ENCODE measurements at regions not wholly inside any gene's neighbourhood (a gene's known extent, or its start where the extent isn't known, plus 50 kb on each side); places are given as distances from the start of the nearest gene placed in this dataset.

- DNase-seq (ENCODE audit: low spot score in 2 of 2) = no peak
- no peak for FAIRE-seq
Measured at GRCh38 chr3:102741694-102742093, 306.9 kb downstream of the ZPLD1 start.

GRCh38 chr3:102745881-102746280, 311.1 kb downstream of the ZPLD1 start:
- DNase-seq (ENCODE audit: low spot score in 2 of 2) = no peak
- FAIRE-seq = no peak

GRCh38 chr3:102747611-102748010, 312.8 kb downstream of the ZPLD1 start:
- DNase-seq (ENCODE audit: low spot score in 2 of 2) (no peak), FAIRE-seq (no peak)

GRCh38 chr3:102748646-102749045, 313.8 kb downstream of the ZPLD1 start:
- DNase-seq (ENCODE audit: low spot score in 2 of 2) (no peak), FAIRE-seq (no peak)

- DNase-seq (ENCODE audit: low spot score in 2 of 2) = no peak
- FAIRE-seq = no peak
Measured at GRCh38 chr3:102750322-102750721, 315.5 kb downstream of the ZPLD1 start.

GRCh38 chr3:102753901-102754300, 319.1 kb downstream of the ZPLD1 start:
- FAIRE-seq = no peak
- DNase-seq (ENCODE audit: low spot score in 2 of 2) = no peak

- DNase-seq (ENCODE audit: low spot score in 2 of 2) = no peak
- FAIRE-seq = no peak
Measured at GRCh38 chr3:102756706-102757105, 321.9 kb downstream of the ZPLD1 start.

- DNase-seq (ENCODE audit: low spot score in 2 of 2) = no peak
Measured at GRCh38 chr3:102757950-102758349, 323.1 kb downstream of the ZPLD1 start.

GRCh38 chr3:102761766-102762165, 327.0 kb downstream of the ZPLD1 start:
- no peak for FAIRE-seq
- DNase-seq (ENCODE audit: low spot score in 2 of 2) = no peak

More at GRCh38 chr3:102757950-102758349, 323.1 kb downstream of the ZPLD1 start:
- no peak for FAIRE-seq

GRCh38 chr3:102790747-102791325, 356.0 kb downstream of the ZPLD1 start:
- DNase-seq (ENCODE audit: low spot score in 2 of 2) (no peak), FAIRE-seq (no peak)

GRCh38 chr3:102791641-102792589, 357.1 kb downstream of the ZPLD1 start:
- FAIRE-seq (no peak), DNase-seq (ENCODE audit: low spot score in 2 of 2) (no peak)

- FAIRE-seq = no peak
- DNase-seq (ENCODE audit: low spot score in 2 of 2) = no peak
Measured at GRCh38 chr3:102796804-102797203, 362.0 kb downstream of the ZPLD1 start.

- DNase-seq (ENCODE audit: low spot score in 2 of 2) (no peak), FAIRE-seq (no peak)
Measured at GRCh38 chr3:102802819-102803420, 368.1 kb downstream of the ZPLD1 start.

GRCh38 chr3:102810937-102811336, 376.1 kb downstream of the ZPLD1 start:
- FAIRE-seq = no peak

GRCh38 chr3:102826636-102827035, 391.8 kb downstream of the ZPLD1 start:
- DNase-seq (ENCODE audit: low spot score in 2 of 2) (no peak), FAIRE-seq (no peak)

More at GRCh38 chr3:102810937-102811336, 376.1 kb downstream of the ZPLD1 start:
- DNase-seq (ENCODE audit: low spot score in 2 of 2) = no peak

GRCh38 chr3:102827386-102827785, 392.6 kb downstream of the ZPLD1 start:
- FAIRE-seq = no peak
- no peak for DNase-seq (ENCODE audit: low spot score in 2 of 2)

GRCh38 chr3:102830415-102830814, 395.6 kb downstream of the ZPLD1 start:
- DNase-seq (ENCODE audit: low spot score in 2 of 2) = no peak
- FAIRE-seq = no peak

- no peak for FAIRE-seq
Measured at GRCh38 chr3:102841866-102842265, 407.1 kb downstream of the ZPLD1 start.

GRCh38 chr3:102866845-102867244, 432.0 kb downstream of the ZPLD1 start:
- FAIRE-seq (no peak), DNase-seq (ENCODE audit: low spot score in 2 of 2) (no peak)

More at GRCh38 chr3:102841866-102842265, 407.1 kb downstream of the ZPLD1 start:
- no peak for DNase-seq (ENCODE audit: low spot score in 2 of 2)

GRCh38 chr3:102883515-102883914, 448.7 kb downstream of the ZPLD1 start:
- FAIRE-seq (no peak), DNase-seq (ENCODE audit: low spot score in 2 of 2) (no peak)

GRCh38 chr3:102885289-102885688, 450.5 kb downstream of the ZPLD1 start:
- DNase-seq (ENCODE audit: low spot score in 2 of 2) (no peak), FAIRE-seq (no peak)
